ENCODE measurements at regions not wholly inside any gene's neighbourhood (a gene's known extent, or its start where the extent isn't known, plus 50 kb on each side); places are given as distances from the start of the nearest gene placed in this dataset.
"Not testable (repeated sequence)": the region's sequence is repeated elsewhere in the genome, so short reads cannot be mapped to it uniquely, and the experiment has no call there.

DNA sequence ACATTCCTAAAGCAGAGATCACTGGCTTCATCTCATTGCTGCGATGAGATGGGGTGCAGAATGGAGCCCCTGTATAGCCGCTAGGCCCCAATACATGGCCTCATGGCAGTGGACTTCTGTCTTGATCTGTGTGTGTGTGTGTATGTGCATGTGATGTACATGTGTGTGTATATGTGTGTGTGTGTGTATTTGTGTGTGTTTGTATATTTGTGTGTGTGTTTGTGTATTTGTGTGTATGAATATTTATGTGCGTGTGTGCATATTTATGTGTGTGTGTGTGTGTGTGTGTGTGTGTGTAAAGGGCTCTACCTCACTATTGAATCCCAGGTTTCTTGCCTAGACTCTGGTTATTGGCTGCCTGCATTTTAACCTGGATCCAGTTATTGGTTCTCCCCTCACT, 958.2 kb downstream of the GRID1 start:
- no peaks in the 10 kb centered on the region for H3K27me3 Mint-ChIP-seq (ENCODE audit: low read depth)
- H3K4me3 Mint-ChIP-seq = no peak overlapping the region
- peaks cover 13% of the 10 kb centered on the region for H3K9me3 Mint-ChIP-seq
- no peaks in the 10 kb centered on the region for H3K36me3 Mint-ChIP-seq (ENCODE audit: low read depth)
- TF ChIP-seq, protein P1, sequence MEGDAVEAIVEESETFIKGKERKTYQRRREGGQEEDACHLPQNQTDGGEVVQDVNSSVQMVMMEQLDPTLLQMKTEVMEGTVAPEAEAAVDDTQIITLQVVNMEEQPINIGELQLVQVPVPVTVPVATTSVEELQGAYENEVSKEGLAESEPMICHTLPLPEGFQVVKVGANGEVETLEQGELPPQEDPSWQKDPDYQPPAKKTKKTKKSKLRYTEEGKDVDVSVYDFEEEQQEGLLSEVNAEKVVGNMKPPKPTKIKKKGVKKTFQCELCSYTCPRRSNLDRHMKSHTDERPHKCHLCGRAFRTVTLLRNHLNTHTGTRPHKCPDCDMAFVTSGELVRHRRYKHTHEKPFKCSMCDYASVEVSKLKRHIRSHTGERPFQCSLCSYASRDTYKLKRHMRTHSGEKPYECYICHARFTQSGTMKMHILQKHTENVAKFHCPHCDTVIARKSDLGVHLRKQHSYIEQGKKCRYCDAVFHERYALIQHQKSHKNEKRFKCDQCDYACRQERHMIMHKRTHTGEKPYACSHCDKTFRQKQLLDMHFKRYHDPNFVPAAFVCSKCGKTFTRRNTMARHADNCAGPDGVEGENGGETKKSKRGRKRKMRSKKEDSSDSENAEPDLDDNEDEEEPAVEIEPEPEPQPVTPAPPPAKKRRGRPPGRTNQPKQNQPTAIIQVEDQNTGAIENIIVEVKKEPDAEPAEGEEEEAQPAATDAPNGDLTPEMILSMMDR (IDR thresholded peaks at IDR 0.05; ENCODE audit: unreplicated experiment in 3 of 3) = no peak
- no peaks in the 10 kb centered on the region for H3K4me1 Mint-ChIP-seq
- H3K27ac Mint-ChIP-seq = no peak overlapping the region

DNA sequence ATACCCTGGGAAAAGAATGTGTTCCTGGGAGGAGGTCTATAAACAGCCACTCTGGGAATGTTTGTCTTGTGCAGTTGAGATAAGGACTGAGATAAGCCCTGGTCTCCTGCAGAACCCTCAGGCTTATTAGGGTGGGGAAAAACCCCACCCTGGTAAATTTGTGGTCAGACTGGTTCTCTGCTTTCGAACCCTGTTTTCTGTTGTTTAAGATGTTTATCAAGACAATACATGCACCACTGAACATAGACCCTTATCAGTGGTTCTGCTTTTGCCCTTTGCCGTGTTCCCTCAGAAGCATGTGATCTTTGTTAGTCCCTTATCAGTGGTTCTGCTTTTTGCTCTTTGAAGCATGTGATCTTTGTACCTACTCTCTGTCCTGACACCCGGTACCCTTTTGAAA, 956.0 kb downstream of the GRID1 start:
- not testable (repeated sequence) for H3K4me3 Mint-ChIP-seq

DNA sequence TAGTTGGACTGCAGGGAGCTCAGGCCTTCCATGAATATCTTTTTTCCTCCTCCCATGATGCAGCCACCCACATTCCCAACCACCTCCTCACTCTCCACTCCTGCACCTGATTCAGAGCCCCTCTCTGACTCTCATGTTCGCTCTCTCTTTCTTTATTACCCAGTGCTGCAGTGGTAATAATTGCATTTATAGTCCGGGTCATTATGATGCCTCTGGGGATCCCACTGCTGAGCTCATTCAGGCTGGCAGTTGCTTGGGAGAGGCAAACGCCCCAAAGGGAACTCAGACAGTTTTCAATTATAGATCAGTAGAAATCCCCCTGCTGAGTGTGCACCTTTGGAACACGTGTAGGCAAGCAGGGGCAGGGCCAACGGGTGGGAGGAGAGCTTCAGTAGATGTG, 953.0 kb downstream of the GRID1 start:
- no peaks in the 10 kb centered on the region for H3K36me3 Mint-ChIP-seq (ENCODE audit: low read depth)
- TF ChIP-seq, protein P1 (IDR thresholded peaks at IDR 0.05; ENCODE audit: unreplicated experiment in 3 of 3) = no peak
- no peak overlapping the region for H3K4me3 Mint-ChIP-seq
- no peaks in the 10 kb centered on the region for H3K27me3 Mint-ChIP-seq (ENCODE audit: low read depth)
- no peak overlapping the region for H3K27ac Mint-ChIP-seq
- H3K9me3 Mint-ChIP-seq = peaks cover 20% of the 10 kb centered on the region
- no peaks in the 10 kb centered on the region for H3K4me1 Mint-ChIP-seq

More for the DNA sequence above, 956.0 kb downstream of the GRID1 start:
- not testable (repeated sequence) for H3K36me3 Mint-ChIP-seq (ENCODE audit: low read depth); H3K4me1 Mint-ChIP-seq; H3K27me3 Mint-ChIP-seq (ENCODE audit: low read depth); H3K27ac Mint-ChIP-seq
- H3K9me3 Mint-ChIP-seq = peaks cover 18% of the 10 kb centered on the region

DNA sequence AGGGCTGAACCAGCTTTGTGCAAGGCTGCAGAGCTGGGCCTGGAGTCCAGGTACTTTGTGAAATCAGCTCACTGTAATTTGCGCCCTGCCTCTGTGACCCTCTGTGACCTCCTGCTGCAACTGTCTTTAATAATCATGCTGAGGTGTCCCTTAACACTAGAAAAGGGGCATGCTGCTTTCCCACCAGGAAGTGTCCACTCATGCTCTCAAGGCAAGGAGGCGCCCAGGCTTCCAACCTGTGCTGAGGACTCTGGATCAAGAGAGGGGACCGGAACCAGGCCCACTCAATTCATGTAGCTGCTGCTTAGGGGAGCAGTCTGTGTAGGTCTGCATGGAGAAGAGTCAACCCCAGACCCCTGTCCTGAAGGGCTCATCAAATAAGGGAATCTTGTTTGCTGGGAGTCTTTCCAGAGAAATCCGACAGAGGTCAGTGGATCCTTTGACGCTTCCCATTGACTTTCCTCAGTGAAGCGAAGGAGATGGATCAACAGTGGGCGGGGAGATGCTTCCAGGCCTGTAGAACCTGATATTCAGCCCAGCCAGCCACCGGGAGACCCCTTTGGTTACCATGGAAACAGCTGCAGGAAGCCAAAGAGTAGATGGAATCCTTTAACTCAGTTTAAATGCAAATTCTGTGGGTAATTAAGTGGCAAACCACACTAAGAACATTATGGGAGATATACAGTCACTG, 945.9 kb downstream of the GRID1 start:
- Mint-ChIP-seq H3K4me1 (no peaks in the 10 kb centered on the region), H3K36me3 (ENCODE audit: low read depth) (no peaks in the 10 kb centered on the region)

DNA sequence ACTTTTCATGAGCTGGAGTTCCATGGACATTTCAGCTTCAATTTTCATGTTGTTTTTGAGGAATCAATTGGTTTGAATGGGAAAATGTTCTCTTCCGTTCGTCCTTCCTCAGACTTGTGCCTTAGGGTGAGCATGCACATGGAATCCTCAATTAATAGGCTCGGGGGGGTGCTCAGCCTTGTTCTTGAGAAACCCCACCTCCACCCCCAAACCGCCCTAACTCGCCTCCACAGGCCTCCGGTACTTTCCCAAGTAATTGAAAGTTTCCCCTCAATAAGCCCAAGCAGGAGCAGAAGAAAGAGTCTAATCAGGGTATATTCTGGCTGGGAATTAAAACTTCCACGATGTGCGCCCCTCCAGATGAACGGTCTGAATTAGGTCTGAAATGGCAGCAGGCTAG, 945.2 kb downstream of the GRID1 start:
- TF ChIP-seq, protein P1 (IDR thresholded peaks at IDR 0.05; ENCODE audit: unreplicated experiment in 3 of 3) = no peak
- H3K4me3 Mint-ChIP-seq = no peak overlapping the region
- no peaks in the 10 kb centered on the region for H3K4me1 Mint-ChIP-seq
- H3K27ac Mint-ChIP-seq = no peak overlapping the region
- peaks cover 10% of the 10 kb centered on the region for H3K27me3 Mint-ChIP-seq (ENCODE audit: low read depth)
- H3K9me3 Mint-ChIP-seq = no peaks in the 10 kb centered on the region
- H3K36me3 Mint-ChIP-seq (ENCODE audit: low read depth) = no peaks in the 10 kb centered on the region

More for the DNA sequence above, 945.9 kb downstream of the GRID1 start:
- peaks cover 4% of the 10 kb centered on the region for H3K9me3 Mint-ChIP-seq
- TF ChIP-seq, protein P1 (IDR thresholded peaks at IDR 0.05; ENCODE audit: unreplicated experiment in 3 of 3) = no peak
- H3K27ac Mint-ChIP-seq = no peak overlapping the region
- no peak overlapping the region for H3K4me3 Mint-ChIP-seq
- H3K27me3 Mint-ChIP-seq (ENCODE audit: low read depth) = peaks cover 10% of the 10 kb centered on the region

DNA sequence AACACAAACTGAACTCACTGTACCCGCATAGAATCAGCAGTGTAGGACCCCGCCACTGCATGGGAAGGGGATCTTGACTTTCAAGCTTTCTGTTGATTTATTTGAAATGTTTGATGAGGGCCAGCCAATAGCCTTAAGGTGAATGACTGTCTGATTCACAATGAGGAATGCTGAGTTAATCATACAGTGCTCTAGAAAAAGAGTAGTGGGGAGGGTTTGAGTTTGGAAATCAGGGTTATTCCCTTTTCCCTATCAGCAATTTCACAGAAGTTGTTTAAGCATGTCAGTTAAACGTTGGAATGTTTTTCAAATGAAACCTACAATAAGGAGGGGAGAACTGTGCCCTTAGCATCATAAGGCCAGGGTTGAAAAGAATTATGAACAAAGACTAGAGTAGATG, 937.5 kb downstream of the GRID1 start:
- no peaks in the 10 kb centered on the region for H3K4me1 Mint-ChIP-seq

More for the DNA sequence above, 937.5 kb downstream of the GRID1 start:
- Mint-ChIP-seq H3K27ac (no peak overlapping the region), H3K27me3 (ENCODE audit: low read depth) (peaks cover 4% of the 10 kb centered on the region), H3K36me3 (ENCODE audit: low read depth) (no peaks in the 10 kb centered on the region), H3K9me3 (no peaks in the 10 kb centered on the region), H3K4me3 (no peak overlapping the region)
- TF ChIP-seq, protein P1 (IDR thresholded peaks at IDR 0.05; ENCODE audit: unreplicated experiment in 3 of 3) = no peak
